ENCODE measurements at regions not wholly inside any gene's neighbourhood (a gene's known extent, or its start where the extent isn't known, plus 50 kb on each side); places are given as distances from the start of the nearest gene placed in this dataset.

- no peak for DNase-seq
Observed at GRCh38 chr15:95953032-95953431, 377.5 kb upstream of the NR2F2 start.

GRCh38 chr15:95957861-95958260 lies 372.6 kb upstream of the NR2F2 start:
- no peak for DNase-seq

- no peak for DNase-seq
Observed at GRCh38 chr15:95958382-95958781, 372.1 kb upstream of the NR2F2 start.

GRCh38 chr15:95968856-95969255 lies 361.6 kb upstream of the NR2F2 start:
- no peak for DNase-seq

- no peak for DNase-seq
Observed at GRCh38 chr15:95970326-95970725, 360.2 kb upstream of the NR2F2 start.

- DNase-seq, result no peak
Observed at GRCh38 chr15:95972041-95972553, 358.4 kb upstream of the NR2F2 start.

- no peak for DNase-seq
Observed at GRCh38 chr15:95972812-95973211, 357.7 kb upstream of the NR2F2 start.

GRCh38 chr15:95973566-95974256 lies 356.8 kb upstream of the NR2F2 start:
- no peak for DNase-seq

- DNase-seq, result no peak
Observed at GRCh38 chr15:95975212-95975611, 355.3 kb upstream of the NR2F2 start.

GRCh38 chr15:95979286-95979685 lies 351.2 kb upstream of the NR2F2 start:
- DNase-seq, result no peak

GRCh38 chr15:95981209-95981608 lies 349.3 kb upstream of the NR2F2 start:
- no peak for DNase-seq

GRCh38 chr15:95987299-95987698 lies 343.2 kb upstream of the NR2F2 start:
- no peak for DNase-seq

- no peak for DNase-seq
Observed at GRCh38 chr15:95987886-95988573, 342.5 kb upstream of the NR2F2 start.

GRCh38 chr15:95988574-95988887 lies 342.0 kb upstream of the NR2F2 start:
- peak; percentile 54 for DNase-seq

- DNase-seq, result no peak
Observed at GRCh38 chr15:95989392-95989791, 341.1 kb upstream of the NR2F2 start.

- DNase-seq, result no peak
Observed at GRCh38 chr15:95990833-95991232, 339.7 kb upstream of the NR2F2 start.

GRCh38 chr15:95994418-95994817 lies 336.1 kb upstream of the NR2F2 start:
- no peak for DNase-seq

GRCh38 chr15:95995375-95996168 lies 334.9 kb upstream of the NR2F2 start:
- DNase-seq, result no peak

GRCh38 chr15:95996494-95996893 lies 334.0 kb upstream of the NR2F2 start:
- no peak for DNase-seq

- no peak for DNase-seq
Observed at GRCh38 chr15:95998935-95999334, 331.6 kb upstream of the NR2F2 start.

- DNase-seq, result no peak
Observed at GRCh38 chr15:96002890-96003859, 327.3 kb upstream of the NR2F2 start.

- no peak for DNase-seq
Observed at GRCh38 chr15:96005906-96006305, 324.6 kb upstream of the NR2F2 start.

Measured in renal pelvis (tissue), 1 donor.